Right lobe of liver (tissue), 4 donors: ENCODE measurements at regions not wholly inside any gene's neighbourhood (a gene's known extent, or its start where the extent isn't known, plus 50 kb on each side); places are given as distances from the start of the nearest gene placed in this dataset.

Source experiments
- CTCF ChIP-seq, 4 donors: fragments of 200-600 bp in 3 of 4; fragments of 450-650 bp in 1 of 4; IDR thresholded peaks; one replicate each; pipeline versions ENCODE4 v1.5.1 to v1.8.0; 2016 to 2022; ENCODE audit warnings: antibody characterized with exemption in 4 of 4, mild to moderate bottlenecking in 2 of 4
- POLR2A ChIP-seq: fragments of 450-650 bp; IDR thresholded peaks from one replicate; pipeline ENCODE4 v1.6.1; 2017; ENCODE audit warnings: antibody characterized with exemption, mild to moderate bottlenecking
- donor health status: DM: no; HTN: no; CAD: no.
- donor health status: DM: no; HTN: no; CAD: no.
- donor health status: DM: no; HTN: yes; CAD: no.

GRCh38 chr10:20963056-20963455, 65.9 kb upstream of the NEBL start:
- TF ChIP-seq CTCF (IDR thresholded peaks at IDR 0.05) (no peak), POLR2A (no peak)
